Epithelial cell of prostate (primary cell): ENCODE measurements at regions not wholly inside any gene's neighbourhood (a gene's known extent, or its start where the extent isn't known, plus 50 kb on each side); places are given as distances from the start of the nearest gene placed in this dataset.

Experiments used
- DNase-seq: peaks from one replicate; pipeline ENCODE4 v3.0.0-alpha.2; 2011; ENCODE audit warnings: low read depth, low spot score
- H3K27ac ChIP-seq: fragments of 450-650 bp; 2 replicates; pipeline ENCODE4 v1.5.1; 2017; ENCODE audit warnings: mild to moderate bottlenecking

- H3K27ac ChIP-seq: no peak overlapping the region
- DNase-seq: no peak
Observed at GRCh38 chr6:14359438-14359837, 241.9 kb downstream of the CD83 start.

- DNase-seq: no peak
- H3K27ac ChIP-seq: no peak overlapping the region
Observed at GRCh38 chr6:14360565-14360964, 243.0 kb downstream of the CD83 start.

- no peak for DNase-seq
- no peak overlapping the region for H3K27ac ChIP-seq
Observed at GRCh38 chr6:14361297-14361696, 243.7 kb downstream of the CD83 start.

GRCh38 chr6:14361956-14362587 is 244.5 kb downstream of the CD83 start:
- no peak overlapping the region for H3K27ac ChIP-seq
- no peak for DNase-seq

GRCh38 chr6:14364370-14364769 is 246.8 kb downstream of the CD83 start:
- no peak overlapping the region for H3K27ac ChIP-seq

GRCh38 chr6:14365393-14365792 is 247.8 kb downstream of the CD83 start:
- no peak overlapping the region for H3K27ac ChIP-seq
- DNase-seq: no peak

More at GRCh38 chr6:14364370-14364769, 246.8 kb downstream of the CD83 start:
- no peak for DNase-seq

GRCh38 chr6:14366315-14366714 is 248.7 kb downstream of the CD83 start:
- no peak for DNase-seq
- no peak overlapping the region for H3K27ac ChIP-seq

GRCh38 chr6:14366872-14367271 is 249.3 kb downstream of the CD83 start:
- no peak for DNase-seq
- H3K27ac ChIP-seq: no peak overlapping the region

GRCh38 chr6:14367296-14367695 is 249.7 kb downstream of the CD83 start:
- no peak for DNase-seq
- no peak overlapping the region for H3K27ac ChIP-seq

- no peak for DNase-seq
- no peak overlapping the region for H3K27ac ChIP-seq
Observed at GRCh38 chr6:14369717-14370116, 252.1 kb downstream of the CD83 start.

GRCh38 chr6:14371530-14371929 is 254.0 kb downstream of the CD83 start:
- DNase-seq: no peak
- H3K27ac ChIP-seq: no peak overlapping the region

- DNase-seq: no peak
- no peak overlapping the region for H3K27ac ChIP-seq
Observed at GRCh38 chr6:14372734-14373489, 255.3 kb downstream of the CD83 start.

GRCh38 chr6:14373648-14374437 is 256.3 kb downstream of the CD83 start:
- no peak for DNase-seq
- no peak overlapping the region for H3K27ac ChIP-seq

GRCh38 chr6:14375930-14376329 is 258.4 kb downstream of the CD83 start:
- no peak for DNase-seq
- no peak overlapping the region for H3K27ac ChIP-seq

- DNase-seq: no peak
- no peak overlapping the region for H3K27ac ChIP-seq
Observed at GRCh38 chr6:14379568-14379967, 262.0 kb downstream of the CD83 start.

- DNase-seq: no peak
Observed at GRCh38 chr6:14380086-14380820, 262.7 kb downstream of the CD83 start.

GRCh38 chr6:14380901-14381828 is 263.6 kb downstream of the CD83 start:
- no peak for DNase-seq
- no peak overlapping the region for H3K27ac ChIP-seq

More at GRCh38 chr6:14380086-14380820, 262.7 kb downstream of the CD83 start:
- no peak overlapping the region for H3K27ac ChIP-seq

GRCh38 chr6:14381829-14382677 is 264.5 kb downstream of the CD83 start:
- H3K27ac ChIP-seq: no peak overlapping the region
- no peak for DNase-seq
